ENCODE measurements at regions not wholly inside any gene's neighbourhood (a gene's known extent, or its start where the extent isn't known, plus 50 kb on each side); places are given as distances from the start of the nearest gene placed in this dataset.

DNA sequence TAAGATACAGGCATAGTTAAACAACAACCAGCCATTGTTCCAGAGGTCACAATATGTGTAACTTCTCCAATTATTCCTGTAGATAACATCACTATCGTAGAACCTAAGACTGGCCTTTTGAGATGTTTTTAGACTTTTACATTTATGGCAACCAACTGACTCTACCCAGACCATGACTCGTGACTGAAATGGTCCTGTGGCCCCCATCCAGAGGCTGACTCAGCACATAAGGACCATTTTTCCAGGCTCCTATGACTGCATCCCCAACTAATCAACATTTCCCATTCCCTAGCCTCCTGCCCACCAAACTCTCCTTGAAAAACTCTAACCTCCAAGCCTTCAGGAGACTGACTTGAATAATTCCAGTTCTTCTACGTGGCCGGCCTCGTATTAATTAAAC lies 52.6 kb upstream of the NID2 start:
- H3K36me3 ChIP-seq (replicated peaks in 1 of 2; ENCODE audit: control insufficient read depth in 1 of 2, insufficient read depth in 2 of 2, low read length in 1 of 2), result no peaks in the 10 kb centered on the region
- H3K79me2 ChIP-seq (ENCODE audit: insufficient read depth), result no peaks in the 10 kb centered on the region
- no peak overlapping the region for H3K9ac ChIP-seq
- no peak overlapping the region for H2AFZ ChIP-seq (ENCODE audit: low read depth)
- no peaks in the 10 kb centered on the region for H4K20me1 ChIP-seq (ENCODE audit: insufficient read depth)
- H3K4me2 ChIP-seq, result no peak overlapping the region
- ChIA-PET POLR2A (no interaction called here), CTCF (no interaction called here)
- no peak overlapping the region for H3K27ac ChIP-seq (ENCODE audit: low read depth in 2 of 2, low read length in 1 of 2)
- no peak for DNase-seq
- TF ChIP-seq, protein P1, sequence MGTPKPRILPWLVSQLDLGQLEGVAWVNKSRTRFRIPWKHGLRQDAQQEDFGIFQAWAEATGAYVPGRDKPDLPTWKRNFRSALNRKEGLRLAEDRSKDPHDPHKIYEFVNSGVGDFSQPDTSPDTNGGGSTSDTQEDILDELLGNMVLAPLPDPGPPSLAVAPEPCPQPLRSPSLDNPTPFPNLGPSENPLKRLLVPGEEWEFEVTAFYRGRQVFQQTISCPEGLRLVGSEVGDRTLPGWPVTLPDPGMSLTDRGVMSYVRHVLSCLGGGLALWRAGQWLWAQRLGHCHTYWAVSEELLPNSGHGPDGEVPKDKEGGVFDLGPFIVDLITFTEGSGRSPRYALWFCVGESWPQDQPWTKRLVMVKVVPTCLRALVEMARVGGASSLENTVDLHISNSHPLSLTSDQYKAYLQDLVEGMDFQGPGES (IDR thresholded peaks at IDR 0.05; ENCODE audit: low read depth, low read length), result no peak
- TF ChIP-seq RCOR1 (IDR thresholded peaks at IDR 0.05; ENCODE audit: low read length) (no peak), GATA2 (CRISPR knock-in tag; IDR thresholded peaks at IDR 0.05) (no peak), TEAD4 (IDR thresholded peaks at IDR 0.05; ENCODE audit: borderline replicate concordance, insufficient read depth) (no peak), RAD21 (IDR thresholded peaks at IDR 0.05; ENCODE audit: low read length) (no peak), RXRA (IDR thresholded peaks at IDR 0.05; ENCODE audit: borderline replicate concordance, low read depth) (no peak), POLR2AphosphoS5 (IDR thresholded peaks at IDR 0.05; ENCODE audit: low read depth, low read length) (no peak), SIN3A (IDR thresholded peaks at IDR 0.05; ENCODE audit: borderline replicate concordance, low read depth, low read length) (no peak), FOXM1 (IDR thresholded peaks at IDR 0.05; ENCODE audit: low read depth) (no peak)
- TF ChIP-seq, protein P2, sequence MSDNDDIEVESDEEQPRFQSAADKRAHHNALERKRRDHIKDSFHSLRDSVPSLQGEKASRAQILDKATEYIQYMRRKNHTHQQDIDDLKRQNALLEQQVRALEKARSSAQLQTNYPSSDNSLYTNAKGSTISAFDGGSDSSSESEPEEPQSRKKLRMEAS (IDR thresholded peaks at IDR 0.05; ENCODE audit: low read depth), result no peak
- H3K4me1 ChIP-seq (ENCODE audit: control insufficient read depth in 1 of 2, insufficient read depth in 2 of 2, low read depth in 1 of 2, low read length in 1 of 2), result peaks cover 0 to 14% of the 10 kb centered on the region in 2 experiments; a peak in 1 of 4 replicates
- no peak overlapping the region for H3K4me3 ChIP-seq (ENCODE audit: low read depth in 2 of 2, low read length in 1 of 2)
- H3K27me3 ChIP-seq (ENCODE audit: insufficient read depth), result no peaks in the 10 kb centered on the region
- H3K9me2 ChIP-seq, result no peaks in the 10 kb centered on the region
- no peaks in the 10 kb centered on the region for H3F3A ChIP-seq (replicated peaks; ENCODE audit: insufficient read depth)
- WGBS (ENCODE audit: low lambda C conversion rate), result 83% methylated on average over 5 of the region's 5 CpGs
- no peaks in the 10 kb centered on the region for H3K9me3 ChIP-seq

DNA sequence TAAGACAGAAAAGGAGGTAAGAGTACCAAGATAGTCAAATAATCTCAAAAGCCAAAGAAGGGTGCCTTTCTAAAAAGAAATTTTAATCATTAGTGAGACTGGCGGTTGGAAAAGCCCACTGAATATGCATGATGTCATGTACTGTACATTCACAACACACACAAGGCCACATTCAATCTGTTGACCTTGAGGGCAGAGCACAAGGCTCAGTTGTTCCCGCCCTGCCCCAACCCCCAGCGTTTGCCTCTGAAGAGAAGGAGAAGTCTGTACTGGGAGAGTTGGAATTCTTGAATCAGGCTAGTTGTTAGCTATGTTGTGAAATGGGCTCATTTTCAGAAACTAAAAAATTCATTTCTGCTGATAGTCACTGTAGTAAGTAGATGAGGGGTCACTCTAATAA lies 50.2 kb upstream of the NID2 start:
- no peak overlapping the region for H3K4me3 ChIP-seq (ENCODE audit: low read depth in 2 of 2, low read length in 1 of 2)
- no peak overlapping the region for H3K4me2 ChIP-seq
- H4K20me1 ChIP-seq (ENCODE audit: insufficient read depth), result no peaks in the 10 kb centered on the region
- H3K9ac ChIP-seq, result no peak overlapping the region
- no peaks in the 10 kb centered on the region for H3K4me1 ChIP-seq (ENCODE audit: control insufficient read depth in 1 of 2, insufficient read depth in 2 of 2, low read depth in 1 of 2, low read length in 1 of 2)
- H3K27ac ChIP-seq (ENCODE audit: low read depth in 2 of 2, low read length in 1 of 2), result no peak overlapping the region
- POLR2A ChIA-PET, result no interaction called here
- no peak for DNase-seq
- no peak for TF ChIP-seq NFIC (IDR thresholded peaks at IDR 0.05; ENCODE audit: borderline replicate concordance)
- TF ChIP-seq TCF12 (IDR thresholded peaks at IDR 0.05), result no peak
- TF ChIP-seq, protein P1 (IDR thresholded peaks at IDR 0.05; ENCODE audit: low read depth, low read length), result no peak
- TF ChIP-seq, protein P2 (IDR thresholded peaks at IDR 0.05; ENCODE audit: low read depth), result no peak
- no peak for TF ChIP-seq ELF1 (IDR thresholded peaks at IDR 0.05)
- no peak for TF ChIP-seq SMC3 (IDR thresholded peaks at IDR 0.05; ENCODE audit: low read depth, low read length)
- no peak for TF ChIP-seq MEF2A (IDR thresholded peaks at IDR 0.05; ENCODE audit: borderline replicate concordance, low read depth)
- no peak for TF ChIP-seq RFX5 (IDR thresholded peaks at IDR 0.05; ENCODE audit: low read length)
- H3K27me3 ChIP-seq (ENCODE audit: insufficient read depth), result no peaks in the 10 kb centered on the region
- 90% methylated on average over 3 of the region's 3 CpGs for WGBS (ENCODE audit: low lambda C conversion rate)
- no peaks in the 10 kb centered on the region for H3K9me3 ChIP-seq
- H3K9me2 ChIP-seq, result no peaks in the 10 kb centered on the region
- no peaks in the 10 kb centered on the region for H3K79me2 ChIP-seq (ENCODE audit: insufficient read depth)
- no peaks in the 10 kb centered on the region for H3K36me3 ChIP-seq (replicated peaks in 1 of 2; ENCODE audit: control insufficient read depth in 1 of 2, insufficient read depth in 2 of 2, low read length in 1 of 2)
- H3F3A ChIP-seq (replicated peaks; ENCODE audit: insufficient read depth), result no peaks in the 10 kb centered on the region
- H2AFZ ChIP-seq (ENCODE audit: low read depth), result no peak overlapping the region
- CTCF ChIA-PET, result no interaction called here
